ENCODE measurements at regions not wholly inside any gene's neighbourhood (a gene's known extent, or its start where the extent isn't known, plus 50 kb on each side); places are given as distances from the start of the nearest gene placed in this dataset.

GRCh38 chr6:77019081-77019480 lies 444.2 kb downstream of the HTR1B start:
- no peak overlapping the region for H2AFZ ChIP-seq (ENCODE audit: low read length)
- no peak overlapping the region for H3K4me3 ChIP-seq (ENCODE audit: low read length, poor library complexity, severe bottlenecking)
- no peaks in the 10 kb centered on the region for H3K9me3 ChIP-seq (ENCODE audit: insufficient read depth, low read depth, low read length)
- H3K27me3 ChIP-seq (ENCODE audit: insufficient read depth, low read length, poor library complexity, severe bottlenecking) = no peaks in the 10 kb centered on the region
- no peaks in the 10 kb centered on the region for H3F3A ChIP-seq (ENCODE audit: low read depth)
- H3K9ac ChIP-seq (ENCODE audit: low read depth, low read length, poor library complexity, severe bottlenecking) = no peak overlapping the region
- no peaks in the 10 kb centered on the region for H3K9me2 ChIP-seq (replicated peaks; ENCODE audit: low read depth, low read length)
- H3K4me1 ChIP-seq (ENCODE audit: insufficient read depth, low read length, poor library complexity, severe bottlenecking) = no peaks in the 10 kb centered on the region
- H3K36me3 ChIP-seq (ENCODE audit: insufficient read depth, low read length) = no peaks in the 10 kb centered on the region
- no peaks in the 10 kb centered on the region for H4K20me1 ChIP-seq (ENCODE audit: insufficient read depth, low read length, poor library complexity, severe bottlenecking)
- no peak overlapping the region for H3K4me2 ChIP-seq (ENCODE audit: low read depth, low read length, poor library complexity, severe bottlenecking)
- TF ChIP-seq EZH2phosphoT487 (IDR thresholded peaks at IDR 0.05; ENCODE audit: borderline replicate concordance) = no peak
- TF ChIP-seq, protein P1, sequence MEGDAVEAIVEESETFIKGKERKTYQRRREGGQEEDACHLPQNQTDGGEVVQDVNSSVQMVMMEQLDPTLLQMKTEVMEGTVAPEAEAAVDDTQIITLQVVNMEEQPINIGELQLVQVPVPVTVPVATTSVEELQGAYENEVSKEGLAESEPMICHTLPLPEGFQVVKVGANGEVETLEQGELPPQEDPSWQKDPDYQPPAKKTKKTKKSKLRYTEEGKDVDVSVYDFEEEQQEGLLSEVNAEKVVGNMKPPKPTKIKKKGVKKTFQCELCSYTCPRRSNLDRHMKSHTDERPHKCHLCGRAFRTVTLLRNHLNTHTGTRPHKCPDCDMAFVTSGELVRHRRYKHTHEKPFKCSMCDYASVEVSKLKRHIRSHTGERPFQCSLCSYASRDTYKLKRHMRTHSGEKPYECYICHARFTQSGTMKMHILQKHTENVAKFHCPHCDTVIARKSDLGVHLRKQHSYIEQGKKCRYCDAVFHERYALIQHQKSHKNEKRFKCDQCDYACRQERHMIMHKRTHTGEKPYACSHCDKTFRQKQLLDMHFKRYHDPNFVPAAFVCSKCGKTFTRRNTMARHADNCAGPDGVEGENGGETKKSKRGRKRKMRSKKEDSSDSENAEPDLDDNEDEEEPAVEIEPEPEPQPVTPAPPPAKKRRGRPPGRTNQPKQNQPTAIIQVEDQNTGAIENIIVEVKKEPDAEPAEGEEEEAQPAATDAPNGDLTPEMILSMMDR (conservative IDR thresholded peaks at IDR 0.05; ENCODE audit: low read length) = no peak
- H3K79me2 ChIP-seq (ENCODE audit: insufficient read depth, low read length) = no peaks in the 10 kb centered on the region

GRCh38 chr6:77017537-77017936 lies 445.8 kb downstream of the HTR1B start:
- no peaks in the 10 kb centered on the region for H3K9me2 ChIP-seq (replicated peaks; ENCODE audit: low read depth, low read length)
- no peaks in the 10 kb centered on the region for H4K20me1 ChIP-seq (ENCODE audit: insufficient read depth, low read length, poor library complexity, severe bottlenecking)
- H3K4me1 ChIP-seq (ENCODE audit: insufficient read depth, low read length, poor library complexity, severe bottlenecking) = no peaks in the 10 kb centered on the region
- H3K4me2 ChIP-seq (ENCODE audit: low read depth, low read length, poor library complexity, severe bottlenecking) = no peak overlapping the region
- TF ChIP-seq, protein P1 (conservative IDR thresholded peaks at IDR 0.05; ENCODE audit: low read length) = no peak
- no peak for TF ChIP-seq EZH2phosphoT487 (IDR thresholded peaks at IDR 0.05; ENCODE audit: borderline replicate concordance)
- no peaks in the 10 kb centered on the region for H3K9me3 ChIP-seq (ENCODE audit: insufficient read depth, low read depth, low read length)
- no peaks in the 10 kb centered on the region for H3F3A ChIP-seq (ENCODE audit: low read depth)
- no peak overlapping the region for H3K9ac ChIP-seq (ENCODE audit: low read depth, low read length, poor library complexity, severe bottlenecking)
- H3K4me3 ChIP-seq (ENCODE audit: low read length, poor library complexity, severe bottlenecking) = no peak overlapping the region
- no peak overlapping the region for H2AFZ ChIP-seq (ENCODE audit: low read length)
- no peaks in the 10 kb centered on the region for H3K27me3 ChIP-seq (ENCODE audit: insufficient read depth, low read length, poor library complexity, severe bottlenecking)
- H3K36me3 ChIP-seq (ENCODE audit: insufficient read depth, low read length) = no peaks in the 10 kb centered on the region
- H3K79me2 ChIP-seq (ENCODE audit: insufficient read depth, low read length) = no peaks in the 10 kb centered on the region

DNA sequence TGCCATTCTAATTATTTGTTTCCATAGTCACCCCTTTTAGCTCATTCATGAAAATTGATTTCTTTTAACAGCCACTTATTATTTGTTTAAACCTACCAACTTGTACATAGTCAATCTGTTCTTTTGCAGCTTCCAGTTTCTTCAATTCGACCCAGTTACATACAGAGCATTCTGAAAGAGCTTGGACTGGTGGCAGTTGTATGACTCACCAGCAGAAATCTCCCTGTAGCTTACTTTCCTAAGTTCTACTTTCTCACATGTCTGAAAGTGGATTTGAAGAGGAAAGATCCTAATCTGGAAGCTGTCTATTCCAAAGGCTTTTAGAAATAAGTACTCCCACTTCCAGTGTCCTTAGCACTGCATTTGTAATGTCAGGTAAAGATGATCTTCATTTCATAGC lies 447.9 kb downstream of the HTR1B start:
- Histone ChIP-seq H3K27me3 (ENCODE audit: insufficient read depth, low read length, poor library complexity, severe bottlenecking) (no peaks in the 10 kb centered on the region), H3K9me3 (ENCODE audit: insufficient read depth, low read depth, low read length) (no peaks in the 10 kb centered on the region; the same call in 1 of the 2 replicates), H3K36me3 (ENCODE audit: insufficient read depth, low read length) (no peaks in the 10 kb centered on the region), H3K79me2 (ENCODE audit: insufficient read depth, low read length) (no peaks in the 10 kb centered on the region), H3K4me2 (ENCODE audit: low read depth, low read length, poor library complexity, severe bottlenecking) (no peak overlapping the region), H3K4me1 (ENCODE audit: insufficient read depth, low read length, poor library complexity, severe bottlenecking) (no peaks in the 10 kb centered on the region), H2AFZ (ENCODE audit: low read length) (no peak overlapping the region), H3K9me2 (replicated peaks; ENCODE audit: low read depth, low read length) (no peaks in the 10 kb centered on the region), H3F3A (ENCODE audit: low read depth) (no peaks in the 10 kb centered on the region), H4K20me1 (ENCODE audit: insufficient read depth, low read length, poor library complexity, severe bottlenecking) (no peaks in the 10 kb centered on the region), H3K4me3 (ENCODE audit: low read length, poor library complexity, severe bottlenecking) (no peak overlapping the region), H3K9ac (ENCODE audit: low read depth, low read length, poor library complexity, severe bottlenecking) (no peak overlapping the region)
- TF ChIP-seq, protein P1 (conservative IDR thresholded peaks at IDR 0.05; ENCODE audit: low read length) = no peak
